ENCODE measurements at regions not wholly inside any gene's neighbourhood (a gene's known extent, or its start where the extent isn't known, plus 50 kb on each side); places are given as distances from the start of the nearest gene placed in this dataset.

GRCh38 chr1:38198099-38198498, 151.5 kb upstream of the POU3F1 start:
- Histone ChIP-seq H3K4me1 (peaks cover 0 to 13% (median 0%) of the 10 kb centered on the region in 3 donors), H3K4me3 (no peak overlapping the region), H3K27me3 (peaks cover 17% of the 10 kb centered on the region), H3K36me3 (no peaks in the 10 kb centered on the region), H3K27ac (no peak overlapping the region), H3K9me3 (peaks cover 0 to 17% (median 0%) of the 10 kb centered on the region in 3 donors)
- 77 to 83% methylated on average over 1 to 4 of the region's 6 CpGs for WGBS, 2 donors (ENCODE audit: low coverage in 1 of 2)
- no peak for ATAC-seq
- TF ChIP-seq EP300 (IDR thresholded peaks at IDR 0.05) (no peak), POLR2AphosphoS5 (IDR thresholded peaks at IDR 0.05) (no peak), CTCF (IDR thresholded peaks at IDR 0.05) (no peak)

- no peak overlapping the region for H3K4me3 ChIP-seq
- H3K9me3 ChIP-seq: peaks cover 0 to 17% (median 0%) of the 10 kb centered on the region in 3 donors
- no peaks in the 10 kb centered on the region for H3K36me3 ChIP-seq
- H3K27me3 ChIP-seq: peaks cover 11% of the 10 kb centered on the region
- WGBS, 2 donors (ENCODE audit: low coverage in 1 of 2): 42 to 43% methylated on average over 9 to 14 of the region's 14 CpGs
- no peak for ATAC-seq
- TF ChIP-seq EP300 (IDR thresholded peaks at IDR 0.05) (no peak), POLR2AphosphoS5 (IDR thresholded peaks at IDR 0.05) (no peak), CTCF (IDR thresholded peaks at IDR 0.05) (no peak), POLR2A (IDR thresholded peaks at IDR 0.05) (no peak)
- peaks cover 0 to 13% (median 0%) of the 10 kb centered on the region in 3 donors for H3K4me1 ChIP-seq
- H3K27ac ChIP-seq: no peak overlapping the region
Measured at GRCh38 chr1:38197312-38198061, 150.9 kb upstream of the POU3F1 start.

GRCh38 chr1:38194472-38194871, 147.9 kb upstream of the POU3F1 start:
- Histone ChIP-seq H3K36me3 (no peaks in the 10 kb centered on the region), H3K4me1 (peaks cover 0 to 13% (median 0%) of the 10 kb centered on the region in 3 donors), H3K4me3 (no peak overlapping the region), H3K9me3 (no peaks in the 10 kb centered on the region), H3K27ac (no peak overlapping the region), H3K27me3 (peaks cover 9% of the 10 kb centered on the region)
- no peak for ATAC-seq
- WGBS, 2 donors (ENCODE audit: low coverage in 1 of 2): 57 to 58% methylated on average over 3 of the region's 6 CpGs
- TF ChIP-seq CTCF (IDR thresholded peaks at IDR 0.05) (no peak), POLR2AphosphoS5 (IDR thresholded peaks at IDR 0.05) (no peak), EP300 (IDR thresholded peaks at IDR 0.05) (no peak), POLR2A (IDR thresholded peaks at IDR 0.05) (no peak)

GRCh38 chr1:38193040-38193439, 146.4 kb upstream of the POU3F1 start:
- Histone ChIP-seq H3K27me3 (peaks cover 21% of the 10 kb centered on the region), H3K27ac (no peak overlapping the region), H3K36me3 (no peaks in the 10 kb centered on the region), H3K4me1 (peaks cover 0 to 9% (median 0%) of the 10 kb centered on the region in 3 donors), H3K9me3 (peaks cover 0 to 9% (median 0%) of the 10 kb centered on the region in 3 donors), H3K4me3 (no peak overlapping the region)
- ATAC-seq: no peak
- no peak for TF ChIP-seq POLR2AphosphoS5 (IDR thresholded peaks at IDR 0.05)
- no peak for TF ChIP-seq CTCF (IDR thresholded peaks at IDR 0.05)
- TF ChIP-seq POLR2A (IDR thresholded peaks at IDR 0.05): no peak
- no peak for TF ChIP-seq EP300 (IDR thresholded peaks at IDR 0.05)
- WGBS, 2 donors (ENCODE audit: low coverage in 1 of 2): 52 to 60% methylated on average over 3 of the region's 3 CpGs

GRCh38 chr1:38191461-38191860, 144.9 kb upstream of the POU3F1 start:
- Histone ChIP-seq H3K27me3 (peaks cover 35% of the 10 kb centered on the region), H3K9me3 (peaks cover 0 to 9% (median 0%) of the 10 kb centered on the region in 3 donors), H3K36me3 (no peaks in the 10 kb centered on the region), H3K4me3 (no peak overlapping the region), H3K4me1 (no peaks in the 10 kb centered on the region), H3K27ac (no peak overlapping the region)
- TF ChIP-seq POLR2A (IDR thresholded peaks at IDR 0.05) (no peak), EP300 (IDR thresholded peaks at IDR 0.05) (no peak), POLR2AphosphoS5 (IDR thresholded peaks at IDR 0.05) (no peak), CTCF (IDR thresholded peaks at IDR 0.05) (no peak)
- ATAC-seq: no peak
- WGBS, 2 donors (ENCODE audit: low coverage in 1 of 2): 43 to 53% methylated on average over 7 of the region's 7 CpGs
